Transverse colon (tissue), 4 donors: ENCODE measurements at regions not wholly inside any gene's neighbourhood (a gene's known extent, or its start where the extent isn't known, plus 50 kb on each side); places are given as distances from the start of the nearest gene placed in this dataset.

ENCODE experiments used
- EP300 ChIP-seq: sonication (generic); formaldehyde crosslinking; IDR thresholded peaks from one replicate; pipeline ENCODE4 v1.6.1; 2017; ENCODE audit warnings: antibody characterized with exemption, low read depth
- POLR2A ChIP-seq: fragments of 450-650 bp; IDR thresholded peaks from one replicate; pipeline ENCODE4 v1.6.1; 2016; ENCODE audit warnings: antibody characterized with exemption, mild to moderate bottlenecking, moderate library complexity
- POLR2AphosphoS5 ChIP-seq, 3 donors: sonication (generic); formaldehyde crosslinking; IDR thresholded peaks; one replicate each; pipeline ENCODE4 v1.6.1; 2016; ENCODE audit warnings: antibody characterized with exemption in 3 of 3
- TF ChIP-seq, protein P1 (sequence below), 5 experiments: fragments of 200-600 bp in 3 of 5; fragments of 450-650 bp in 2 of 5; sonication (generic) in 3 of 5; IDR thresholded peaks; 1 replicate in 2 of 5; 2 replicates in 3 of 5; pipeline ENCODE4 v1.5.1; 2016 to 2017; ENCODE audit warnings: antibody characterized with exemption in 5 of 5, inconsistent platforms in 3 of 5, mild to moderate bottlenecking in 2 of 5, moderate library complexity in 1 of 5

DNA sequence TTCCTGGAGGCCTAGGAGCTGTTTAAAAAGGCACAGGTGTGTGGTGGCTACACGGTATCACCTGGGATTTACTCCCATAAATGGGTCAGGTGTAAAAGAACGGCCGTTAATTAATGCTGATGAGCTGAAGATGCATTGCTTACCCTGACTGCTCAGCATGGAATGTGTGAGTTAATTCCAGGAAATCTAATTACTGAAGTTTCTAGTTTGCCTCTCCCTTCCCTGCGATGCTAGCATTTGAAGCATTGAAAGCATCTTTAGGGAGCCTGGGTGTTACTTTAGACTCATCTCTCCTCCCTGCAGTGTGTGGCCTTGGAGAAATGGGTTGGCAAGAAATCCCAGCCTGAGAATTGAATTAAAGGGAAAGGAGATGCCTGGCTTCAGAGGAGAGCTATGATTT lies 415.9 kb downstream of the FUT8 start:
- TF ChIP-seq, protein P1, sequence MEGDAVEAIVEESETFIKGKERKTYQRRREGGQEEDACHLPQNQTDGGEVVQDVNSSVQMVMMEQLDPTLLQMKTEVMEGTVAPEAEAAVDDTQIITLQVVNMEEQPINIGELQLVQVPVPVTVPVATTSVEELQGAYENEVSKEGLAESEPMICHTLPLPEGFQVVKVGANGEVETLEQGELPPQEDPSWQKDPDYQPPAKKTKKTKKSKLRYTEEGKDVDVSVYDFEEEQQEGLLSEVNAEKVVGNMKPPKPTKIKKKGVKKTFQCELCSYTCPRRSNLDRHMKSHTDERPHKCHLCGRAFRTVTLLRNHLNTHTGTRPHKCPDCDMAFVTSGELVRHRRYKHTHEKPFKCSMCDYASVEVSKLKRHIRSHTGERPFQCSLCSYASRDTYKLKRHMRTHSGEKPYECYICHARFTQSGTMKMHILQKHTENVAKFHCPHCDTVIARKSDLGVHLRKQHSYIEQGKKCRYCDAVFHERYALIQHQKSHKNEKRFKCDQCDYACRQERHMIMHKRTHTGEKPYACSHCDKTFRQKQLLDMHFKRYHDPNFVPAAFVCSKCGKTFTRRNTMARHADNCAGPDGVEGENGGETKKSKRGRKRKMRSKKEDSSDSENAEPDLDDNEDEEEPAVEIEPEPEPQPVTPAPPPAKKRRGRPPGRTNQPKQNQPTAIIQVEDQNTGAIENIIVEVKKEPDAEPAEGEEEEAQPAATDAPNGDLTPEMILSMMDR (IDR thresholded peaks at IDR 0.05) = no peak
- no peak for TF ChIP-seq POLR2A
- TF ChIP-seq EP300 = no peak
- TF ChIP-seq POLR2AphosphoS5 (IDR thresholded peaks at IDR 0.05) = no peak
